ENCODE measurements at regions not wholly inside any gene's neighbourhood (a gene's known extent, or its start where the extent isn't known, plus 50 kb on each side); places are given as distances from the start of the nearest gene placed in this dataset.

- DNase-seq (ENCODE audit: low spot score in 2 of 2) = no peak
- Mint-ChIP-seq H3K27ac (no peak overlapping the region), H3K9me3 (peaks cover 4% of the 10 kb centered on the region in 2 donors), H3K36me3 (no peaks in the 10 kb centered on the region)
- ATAC-seq = peak in 1 of 2 donors; percentile 51
These were observed 220.7 kb upstream of the EMCN start for GRCh38 chr4:100738196-100739165.

- DNase-seq (ENCODE audit: low spot score in 2 of 2) (no peak), ATAC-seq (no peak)
- Mint-ChIP-seq H3K36me3 (no peaks in the 10 kb centered on the region), H3K9me3 (peaks cover 4 to 9% of the 10 kb centered on the region in 2 donors), H3K27ac (no peak overlapping the region)
These were observed 219.0 kb upstream of the EMCN start for GRCh38 chr4:100736641-100737451.

- no peaks in the 10 kb centered on the region for H3K36me3 Mint-ChIP-seq
- H3K27ac Mint-ChIP-seq = no peak overlapping the region
These were observed 211.0 kb upstream of the EMCN start for GRCh38 chr4:100728861-100729260.

GRCh38 chr4:100722866-100723459 is 205.1 kb upstream of the EMCN start:
- H3K27ac Mint-ChIP-seq = no peak overlapping the region
- DNase-seq (ENCODE audit: low spot score in 2 of 2) (no peak), ATAC-seq (peak in 1 of 2 donors; percentile 22)
- peaks cover 0 to 5% of the 10 kb centered on the region in 2 donors for H3K36me3 Mint-ChIP-seq
- H3K9me3 Mint-ChIP-seq = peaks cover 3 to 8% of the 10 kb centered on the region in 2 donors

More at GRCh38 chr4:100728861-100729260, 211.0 kb upstream of the EMCN start:
- peaks cover 3 to 4% of the 10 kb centered on the region in 2 donors for H3K9me3 Mint-ChIP-seq
- DNase-seq (ENCODE audit: low spot score in 2 of 2) (no peak), ATAC-seq (no peak)

GRCh38 chr4:100722133-100722532 is 204.3 kb upstream of the EMCN start:
- Mint-ChIP-seq H3K36me3 (peaks cover 0 to 5% of the 10 kb centered on the region in 2 donors), H3K27ac (no peak overlapping the region), H3K9me3 (peaks cover 3 to 8% of the 10 kb centered on the region in 2 donors)
- no peak for DNase-seq (ENCODE audit: low spot score in 2 of 2)
- ATAC-seq = no peak

- no peak for DNase-seq (ENCODE audit: low spot score in 2 of 2)
- no peak for ATAC-seq
- peaks cover 3 to 8% of the 10 kb centered on the region in 2 donors for H3K9me3 Mint-ChIP-seq
- H3K27ac Mint-ChIP-seq = no peak overlapping the region
- peaks cover 0 to 5% of the 10 kb centered on the region in 2 donors for H3K36me3 Mint-ChIP-seq
These were observed 203.7 kb upstream of the EMCN start for GRCh38 chr4:100721490-100721889.

GRCh38 chr4:100721077-100721476 is 203.3 kb upstream of the EMCN start:
- no peak for DNase-seq (ENCODE audit: low spot score in 2 of 2)
- ATAC-seq = no peak
- Mint-ChIP-seq H3K27ac (no peak overlapping the region), H3K9me3 (peaks cover 3 to 8% of the 10 kb centered on the region in 2 donors), H3K36me3 (peaks cover 0 to 5% of the 10 kb centered on the region in 2 donors)

- DNase-seq (ENCODE audit: low spot score in 2 of 2) (no peak), ATAC-seq (no peak)
- H3K27ac Mint-ChIP-seq = no peak overlapping the region
- no peaks in the 10 kb centered on the region for H3K36me3 Mint-ChIP-seq
- H3K9me3 Mint-ChIP-seq = peaks cover 4 to 13% of the 10 kb centered on the region in 2 donors
These were observed 198.6 kb upstream of the EMCN start for GRCh38 chr4:100716416-100716815.

- Mint-ChIP-seq H3K9me3 (peaks cover 0 to 4% of the 10 kb centered on the region in 2 donors), H3K27ac (no peak overlapping the region), H3K36me3 (no peaks in the 10 kb centered on the region)
- DNase-seq (ENCODE audit: low spot score in 2 of 2) = no peak
- no peak for ATAC-seq
These were observed 191.0 kb upstream of the EMCN start for GRCh38 chr4:100708776-100709175.

GRCh38 chr4:100707786-100708185 is 190.0 kb upstream of the EMCN start:
- H3K36me3 Mint-ChIP-seq = no peaks in the 10 kb centered on the region
- H3K9me3 Mint-ChIP-seq = peaks cover 0 to 4% of the 10 kb centered on the region in 2 donors
- no peak overlapping the region for H3K27ac Mint-ChIP-seq
- DNase-seq (ENCODE audit: low spot score in 2 of 2) (no peak), ATAC-seq (no peak)

- no peak for ATAC-seq
- no peak for DNase-seq (ENCODE audit: low spot score in 2 of 2)
- H3K9me3 Mint-ChIP-seq = no peaks in the 10 kb centered on the region
- no peak overlapping the region for H3K27ac Mint-ChIP-seq
- no peaks in the 10 kb centered on the region for H3K36me3 Mint-ChIP-seq
These were observed 178.7 kb upstream of the EMCN start for GRCh38 chr4:100696531-100696930.

- Mint-ChIP-seq H3K27ac (no peak overlapping the region), H3K9me3 (no peaks in the 10 kb centered on the region), H3K36me3 (no peaks in the 10 kb centered on the region)
- DNase-seq (ENCODE audit: low spot score in 2 of 2) (no peak), ATAC-seq (no peak)
These were observed 178.0 kb upstream of the EMCN start for GRCh38 chr4:100695871-100696270.

- Mint-ChIP-seq H3K36me3 (no peaks in the 10 kb centered on the region), H3K27ac (no peak overlapping the region), H3K9me3 (no peaks in the 10 kb centered on the region)
- DNase-seq (ENCODE audit: low spot score in 2 of 2) = no peak
- no peak for ATAC-seq
These were observed 177.3 kb upstream of the EMCN start for GRCh38 chr4:100695039-100695654.

GRCh38 chr4:100694467-100694866 is 176.6 kb upstream of the EMCN start:
- no peaks in the 10 kb centered on the region for H3K9me3 Mint-ChIP-seq
- H3K36me3 Mint-ChIP-seq = no peaks in the 10 kb centered on the region
- ATAC-seq (no peak), DNase-seq (ENCODE audit: low spot score in 2 of 2) (no peak)
- no peak overlapping the region for H3K27ac Mint-ChIP-seq

- Mint-ChIP-seq H3K27ac (no peak overlapping the region), H3K9me3 (no peaks in the 10 kb centered on the region), H3K36me3 (no peaks in the 10 kb centered on the region)
- DNase-seq (ENCODE audit: low spot score in 2 of 2) = no peak
- ATAC-seq = no peak
These were observed 173.0 kb upstream of the EMCN start for GRCh38 chr4:100690812-100691211.

- Mint-ChIP-seq H3K27ac (no peak overlapping the region), H3K9me3 (peaks cover 3% of the 10 kb centered on the region in 2 donors), H3K36me3 (no peaks in the 10 kb centered on the region)
- ATAC-seq = no peak
- no peak for DNase-seq (ENCODE audit: low spot score in 2 of 2)
These were observed 170.5 kb upstream of the EMCN start for GRCh38 chr4:100688368-100688767.
